Panc1 (cell line): ENCODE measurements at regions not wholly inside any gene's neighbourhood (a gene's known extent, or its start where the extent isn't known, plus 50 kb on each side); places are given as distances from the start of the nearest gene placed in this dataset.

Experiments used
- POLR2AphosphoS5 ChIP-seq: IDR thresholded peaks from 2 replicates; pipeline ENCODE4 v1.6.1; 2012; ENCODE audit warnings: mild to moderate bottlenecking, low read depth, low read length, moderate library complexity
- SIN3A ChIP-seq: IDR thresholded peaks from 2 replicates; pipeline ENCODE4 v1.6.1; 2012; ENCODE audit warnings: low read depth, mild to moderate bottlenecking, low read length, moderate library complexity, borderline replicate concordance; ENCODE audit not compliant: insufficient read depth
- TCF7L2 ChIP-seq: IDR thresholded peaks from 2 replicates; pipeline ENCODE4 v1.6.1; 2011; ENCODE audit warnings: mild to moderate bottlenecking, low read depth, low read length, inconsistent platforms
- TF ChIP-seq, protein P1 (sequence below): fragments of 450-650 bp; IDR thresholded peaks from 2 replicates; pipeline ENCODE4 v1.5.1; 2017; ENCODE audit warnings: mild to moderate bottlenecking
- TF ChIP-seq, protein P2 (sequence below), 2 experiments: IDR thresholded peaks; 2 replicates each; pipeline ENCODE4 v1.6.1; 2011 to 2012; ENCODE audit warnings: low read depth in 2 of 2, control low read depth in 1 of 2, low read length in 1 of 2, mild to moderate bottlenecking in 1 of 2, moderate library complexity in 1 of 2; ENCODE audit not compliant: insufficient read depth in 1 of 2

GRCh38 chr1:221923929-221924598 lies 182.2 kb upstream of the DUSP10 start:
- TF ChIP-seq, protein P1, sequence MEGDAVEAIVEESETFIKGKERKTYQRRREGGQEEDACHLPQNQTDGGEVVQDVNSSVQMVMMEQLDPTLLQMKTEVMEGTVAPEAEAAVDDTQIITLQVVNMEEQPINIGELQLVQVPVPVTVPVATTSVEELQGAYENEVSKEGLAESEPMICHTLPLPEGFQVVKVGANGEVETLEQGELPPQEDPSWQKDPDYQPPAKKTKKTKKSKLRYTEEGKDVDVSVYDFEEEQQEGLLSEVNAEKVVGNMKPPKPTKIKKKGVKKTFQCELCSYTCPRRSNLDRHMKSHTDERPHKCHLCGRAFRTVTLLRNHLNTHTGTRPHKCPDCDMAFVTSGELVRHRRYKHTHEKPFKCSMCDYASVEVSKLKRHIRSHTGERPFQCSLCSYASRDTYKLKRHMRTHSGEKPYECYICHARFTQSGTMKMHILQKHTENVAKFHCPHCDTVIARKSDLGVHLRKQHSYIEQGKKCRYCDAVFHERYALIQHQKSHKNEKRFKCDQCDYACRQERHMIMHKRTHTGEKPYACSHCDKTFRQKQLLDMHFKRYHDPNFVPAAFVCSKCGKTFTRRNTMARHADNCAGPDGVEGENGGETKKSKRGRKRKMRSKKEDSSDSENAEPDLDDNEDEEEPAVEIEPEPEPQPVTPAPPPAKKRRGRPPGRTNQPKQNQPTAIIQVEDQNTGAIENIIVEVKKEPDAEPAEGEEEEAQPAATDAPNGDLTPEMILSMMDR, result no peak
- TF ChIP-seq, protein P2, sequence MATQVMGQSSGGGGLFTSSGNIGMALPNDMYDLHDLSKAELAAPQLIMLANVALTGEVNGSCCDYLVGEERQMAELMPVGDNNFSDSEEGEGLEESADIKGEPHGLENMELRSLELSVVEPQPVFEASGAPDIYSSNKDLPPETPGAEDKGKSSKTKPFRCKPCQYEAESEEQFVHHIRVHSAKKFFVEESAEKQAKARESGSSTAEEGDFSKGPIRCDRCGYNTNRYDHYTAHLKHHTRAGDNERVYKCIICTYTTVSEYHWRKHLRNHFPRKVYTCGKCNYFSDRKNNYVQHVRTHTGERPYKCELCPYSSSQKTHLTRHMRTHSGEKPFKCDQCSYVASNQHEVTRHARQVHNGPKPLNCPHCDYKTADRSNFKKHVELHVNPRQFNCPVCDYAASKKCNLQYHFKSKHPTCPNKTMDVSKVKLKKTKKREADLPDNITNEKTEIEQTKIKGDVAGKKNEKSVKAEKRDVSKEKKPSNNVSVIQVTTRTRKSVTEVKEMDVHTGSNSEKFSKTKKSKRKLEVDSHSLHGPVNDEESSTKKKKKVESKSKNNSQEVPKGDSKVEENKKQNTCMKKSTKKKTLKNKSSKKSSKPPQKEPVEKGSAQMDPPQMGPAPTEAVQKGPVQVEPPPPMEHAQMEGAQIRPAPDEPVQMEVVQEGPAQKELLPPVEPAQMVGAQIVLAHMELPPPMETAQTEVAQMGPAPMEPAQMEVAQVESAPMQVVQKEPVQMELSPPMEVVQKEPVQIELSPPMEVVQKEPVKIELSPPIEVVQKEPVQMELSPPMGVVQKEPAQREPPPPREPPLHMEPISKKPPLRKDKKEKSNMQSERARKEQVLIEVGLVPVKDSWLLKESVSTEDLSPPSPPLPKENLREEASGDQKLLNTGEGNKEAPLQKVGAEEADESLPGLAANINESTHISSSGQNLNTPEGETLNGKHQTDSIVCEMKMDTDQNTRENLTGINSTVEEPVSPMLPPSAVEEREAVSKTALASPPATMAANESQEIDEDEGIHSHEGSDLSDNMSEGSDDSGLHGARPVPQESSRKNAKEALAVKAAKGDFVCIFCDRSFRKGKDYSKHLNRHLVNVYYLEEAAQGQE (IDR thresholded peaks at IDR 0.05; ENCODE audit: insufficient read depth in 1 of 2, low read depth in 2 of 2, low read length in 1 of 2), result no peak
- TF ChIP-seq TCF7L2, result no peak
- TF ChIP-seq POLR2AphosphoS5, result no peak
- no peak for TF ChIP-seq SIN3A
